Type B pancreatic cell (in vitro differentiated cells): ENCODE measurements at regions not wholly inside any gene's neighbourhood (a gene's known extent, or its start where the extent isn't known, plus 50 kb on each side); places are given as distances from the start of the nearest gene placed in this dataset.

Experiments used
- DNase-seq: peaks from one replicate; pipeline ENCODE4 v3.0.0; 2021; ENCODE audit warnings: mixed read lengths; ENCODE audit not compliant: unreplicated experiment; ENCODE audit errors: extremely low spot score
- H3K27ac Mint-ChIP-seq: 2 replicates; pipeline ENCODE4 v1.8.0; 2021; ENCODE audit warnings: mild to moderate bottlenecking, mixed read lengths
- H3K27me3 Mint-ChIP-seq: 2 replicates; pipeline ENCODE4 v1.8.0; 2021; ENCODE audit warnings: mixed read lengths
- H3K36me3 Mint-ChIP-seq: 2 replicates; pipeline ENCODE4 v1.8.0; 2021; ENCODE audit warnings: mixed read lengths
- H3K4me1 Mint-ChIP-seq: one replicate; pipeline ENCODE4 v1.8.0; 2021; ENCODE audit warnings: mixed read lengths; ENCODE audit not compliant: unreplicated experiment
- H3K4me3 Mint-ChIP-seq: 2 replicates; pipeline ENCODE4 v1.8.0; 2021; ENCODE audit warnings: mild to moderate bottlenecking, mixed read lengths
- H3K9me3 Mint-ChIP-seq: 2 replicates; pipeline ENCODE4 v1.8.0; 2021; ENCODE audit warnings: mixed read lengths
- CTCF ChIP-seq: fragments of 200-600 bp; sonication (generic); conservative IDR thresholded peaks from 2 replicates; pipeline ENCODE4 v1.5.0; 2021; ENCODE audit warnings: antibody characterized with exemption, mild to moderate bottlenecking

GRCh38 chr5:38719916-38720315 is 125.9 kb upstream of the OSMR start:
- H3K4me1 Mint-ChIP-seq: peaks cover under 1% of the 10 kb centered on the region
- DNase-seq: no peak
- H3K9me3 Mint-ChIP-seq: no peaks in the 10 kb centered on the region
- no peaks in the 10 kb centered on the region for H3K27me3 Mint-ChIP-seq
- H3K36me3 Mint-ChIP-seq: no peaks in the 10 kb centered on the region
- TF ChIP-seq CTCF: no peak
- no peak overlapping the region for H3K4me3 Mint-ChIP-seq
- H3K27ac Mint-ChIP-seq: no peak overlapping the region

- no peak overlapping the region for H3K4me3 Mint-ChIP-seq
- H3K27ac Mint-ChIP-seq: no peak overlapping the region
- no peak for TF ChIP-seq CTCF
- DNase-seq: no peak
- no peaks in the 10 kb centered on the region for H3K36me3 Mint-ChIP-seq
- no peaks in the 10 kb centered on the region for H3K27me3 Mint-ChIP-seq
- no peaks in the 10 kb centered on the region for H3K9me3 Mint-ChIP-seq
- peaks cover 4% of the 10 kb centered on the region for H3K4me1 Mint-ChIP-seq
Observed at GRCh38 chr5:38720554-38721361, 125.1 kb upstream of the OSMR start.

- Mint-ChIP-seq H3K36me3 (no peaks in the 10 kb centered on the region), H3K4me1 (peaks cover 14% of the 10 kb centered on the region), H3K27me3 (no peaks in the 10 kb centered on the region), H3K4me3 (no peak overlapping the region), H3K27ac (no peak overlapping the region), H3K9me3 (no peaks in the 10 kb centered on the region)
- TF ChIP-seq CTCF: no peak
- no peak for DNase-seq
Observed at GRCh38 chr5:38722918-38723317, 122.9 kb upstream of the OSMR start.

- H3K27me3 Mint-ChIP-seq: no peaks in the 10 kb centered on the region
- H3K27ac Mint-ChIP-seq: no peak overlapping the region
- no peaks in the 10 kb centered on the region for H3K36me3 Mint-ChIP-seq
- no peak overlapping the region for H3K4me3 Mint-ChIP-seq
- no peak for DNase-seq
- H3K9me3 Mint-ChIP-seq: no peaks in the 10 kb centered on the region
- TF ChIP-seq CTCF: no peak
- H3K4me1 Mint-ChIP-seq: peaks cover 14% of the 10 kb centered on the region
Observed at GRCh38 chr5:38723426-38723825, 122.4 kb upstream of the OSMR start.

GRCh38 chr5:38724301-38725030 is 121.3 kb upstream of the OSMR start:
- Mint-ChIP-seq H3K27me3 (no peaks in the 10 kb centered on the region), H3K27ac (no peak overlapping the region), H3K9me3 (no peaks in the 10 kb centered on the region), H3K4me3 (no peak overlapping the region), H3K36me3 (no peaks in the 10 kb centered on the region), H3K4me1 (peaks cover 14% of the 10 kb centered on the region)
- no peak for TF ChIP-seq CTCF
- no peak for DNase-seq
